ENCODE measurements at regions not wholly inside any gene's neighbourhood (a gene's known extent, or its start where the extent isn't known, plus 50 kb on each side); places are given as distances from the start of the nearest gene placed in this dataset.

GRCh38 chr6:150525300-150525699, 74.4 kb upstream of the PLEKHG1 start:
- Histone ChIP-seq H3K4me3 (no peak overlapping the region), H3K27ac (no peak overlapping the region), H3K4me1 (no peaks in the 10 kb centered on the region), H3K9me3 (no peaks in the 10 kb centered on the region), H3K27me3 (ENCODE audit: insufficient read depth in 3 of 3, low read length in 2 of 3) (peaks cover 0 to 4% (median 0%) of the 10 kb centered on the region in 3 donors), H3K36me3 (ENCODE audit: insufficient read depth in 1 of 2, low read depth in 1 of 2) (no peaks in the 10 kb centered on the region)
- no peak for ATAC-seq
- TF ChIP-seq CTCF (IDR thresholded peaks at IDR 0.05) = no peak
- WGBS, 3 donors = 82 to 97% (median 93%) methylated on average over 1 of the region's 1 CpG
- intact Hi-C loops (cut with DNase I) = no loop called here
- DNase-seq = no peak

- ATAC-seq = no peak
- no peaks in the 10 kb centered on the region for H3K4me1 ChIP-seq
- no peak overlapping the region for H3K27ac ChIP-seq
- H3K9me3 ChIP-seq = no peaks in the 10 kb centered on the region
- no peak for DNase-seq
- no peak for TF ChIP-seq CTCF (IDR thresholded peaks at IDR 0.05)
- no peak overlapping the region for H3K4me3 ChIP-seq
- WGBS, 3 donors = 36 to 75% (median 63%) methylated on average over 6 of the region's 6 CpGs
- peaks cover 0 to 4% (median 0%) of the 10 kb centered on the region in 3 donors for H3K27me3 ChIP-seq (ENCODE audit: insufficient read depth in 3 of 3, low read length in 2 of 3)
- H3K36me3 ChIP-seq (ENCODE audit: insufficient read depth in 1 of 2, low read depth in 1 of 2) = no peaks in the 10 kb centered on the region
- intact Hi-C loops (cut with DNase I) = no loop called here
Measured at GRCh38 chr6:150527100-150527499, 72.6 kb upstream of the PLEKHG1 start.

- ATAC-seq (peak in 2 of 4 donors; percentile 38 to 51), DNase-seq (peak; percentile 43 to 56)
- intact Hi-C loops (cut with DNase I) = no loop called here
- Histone ChIP-seq H3K36me3 (ENCODE audit: insufficient read depth in 1 of 2, low read depth in 1 of 2) (no peaks in the 10 kb centered on the region), H3K4me3 (no peak overlapping the region), H3K27ac (no peak overlapping the region), H3K9me3 (no peaks in the 10 kb centered on the region), H3K27me3 (ENCODE audit: insufficient read depth in 3 of 3, low read length in 2 of 3) (peaks cover 0 to 4% (median 0%) of the 10 kb centered on the region in 3 donors), H3K4me1 (no peaks in the 10 kb centered on the region)
- TF ChIP-seq CTCF (IDR thresholded peaks at IDR 0.05) = no peak
- 26 to 37% (median 32%) methylated on average over 11 of the region's 11 CpGs for WGBS, 3 donors
Measured at GRCh38 chr6:150528648-150529285, 70.9 kb upstream of the PLEKHG1 start.

- Histone ChIP-seq H3K27ac (no peak overlapping the region), H3K27me3 (ENCODE audit: insufficient read depth in 3 of 3, low read length in 2 of 3) (peaks cover 0 to 4% (median 0%) of the 10 kb centered on the region in 3 donors), H3K4me3 (no peak overlapping the region), H3K36me3 (ENCODE audit: insufficient read depth in 1 of 2, low read depth in 1 of 2) (no peaks in the 10 kb centered on the region), H3K9me3 (no peaks in the 10 kb centered on the region), H3K4me1 (no peaks in the 10 kb centered on the region)
- 83 to 89% (median 87%) methylated on average over 3 of the region's 3 CpGs for WGBS, 3 donors
- no peak for TF ChIP-seq CTCF (IDR thresholded peaks at IDR 0.05)
- intact Hi-C loops (cut with DNase I) = no loop called here
- ATAC-seq (no peak), DNase-seq (no peak)
Measured at GRCh38 chr6:150529646-150530045, 70.0 kb upstream of the PLEKHG1 start.

- H3K4me1 ChIP-seq = no peaks in the 10 kb centered on the region
- H3K27me3 ChIP-seq (ENCODE audit: insufficient read depth in 3 of 3, low read length in 2 of 3) = peaks cover 0 to 4% (median 0%) of the 10 kb centered on the region in 3 donors
- H3K9me3 ChIP-seq = no peaks in the 10 kb centered on the region
- no peak for ATAC-seq
- 89 to 98% (median 91%) methylated on average over 1 of the region's 1 CpG for WGBS, 3 donors
- TF ChIP-seq CTCF (IDR thresholded peaks at IDR 0.05) = no peak
- H3K36me3 ChIP-seq (ENCODE audit: insufficient read depth in 1 of 2, low read depth in 1 of 2) = no peaks in the 10 kb centered on the region
- H3K4me3 ChIP-seq = no peak overlapping the region
- intact Hi-C loops (cut with DNase I) = no loop called here
- no peak overlapping the region for H3K27ac ChIP-seq
- no peak for DNase-seq
Measured at GRCh38 chr6:150531957-150532356, 67.7 kb upstream of the PLEKHG1 start.

All from psoas muscle (tissue), 7 donors.